GM10248 (cell line): ENCODE measurements at regions not wholly inside any gene's neighbourhood (a gene's known extent, or its start where the extent isn't known, plus 50 kb on each side); places are given as distances from the start of the nearest gene placed in this dataset.
A peak's percentile ranks its signal among the peaks of the same experiment; 100 is the strongest.

Source experiments
- CTCF ChIA-PET: fragments of 300-600 bp; sonication (Branson Sonifier 250); formaldehyde crosslinking; extraction: SDS; loops from one replicate; lab custom pipeline; 2021; ENCODE audit warnings: antibody characterized with exemption; lab: Yijun Ruan, JAX
- POLR2A ChIA-PET: fragments of 350-650 bp; sonication (Branson Sonifier 250); formaldehyde crosslinking; extraction: SDS; loops from one replicate; lab custom pipeline; 2020; ENCODE audit warnings: antibody characterized with exemption; lab: Yijun Ruan, JAX
- DNase-seq: peaks from one replicate; pipeline ENCODE4 v3.0.0; 2012; ENCODE audit errors: extremely low spot score
- CTCF ChIP-seq: IDR thresholded peaks from 2 replicates; pipeline ENCODE4 v1.5.1; 2012; ENCODE audit warnings: mild to moderate bottlenecking, low read depth; ENCODE audit errors: extremely low read depth, missing control alignments, control extremely low read depth

GRCh38 chr9:68643901-68644809 lies 60.9 kb upstream of the PIP5K1B start:
- CTCF ChIA-PET, result interaction anchor here (2.4 kb wide), 1 partner anchor 39 kb away, joined by 7 read pairs; no protein-coding TSS in a partner anchor
- peak; percentile 41 for DNase-seq
- no peak for TF ChIP-seq CTCF
- POLR2A ChIA-PET, result no interaction called here

GRCh38 chr9:68644831-68645230 lies 60.2 kb upstream of the PIP5K1B start:
- ChIA-PET POLR2A (no interaction called here), CTCF (interaction anchor here (2.4 kb wide), 1 partner anchor 38 kb away, joined by 7 read pairs; no protein-coding TSS in a partner anchor)
- DNase-seq, result no peak
- no peak for TF ChIP-seq CTCF

GRCh38 chr9:68648164-68648563 lies 56.9 kb upstream of the PIP5K1B start:
- DNase-seq, result no peak
- TF ChIP-seq CTCF, result no peak
- CTCF ChIA-PET, result interaction anchor here (1.4 to 3.3 kb wide), 4 partner anchors 9 to 80 kb away, joined by 4 to 27 read pairs (median 4); no protein-coding TSS in a partner anchor
- POLR2A ChIA-PET, result no interaction called here

- no peak for DNase-seq
- no peak for TF ChIP-seq CTCF
- ChIA-PET CTCF (interaction anchor here (1.4 to 3.3 kb wide), 4 partner anchors 10 to 81 kb away, joined by 4 to 27 read pairs (median 4); no protein-coding TSS in a partner anchor), POLR2A (interaction anchor here (0.6 to 1.1 kb wide), 2 partner anchors 9 to 54 kb away, joined by 4 to 10 read pairs; no protein-coding TSS in a partner anchor)
These were observed 56.1 kb upstream of the PIP5K1B start for GRCh38 chr9:68648971-68649370.

GRCh38 chr9:68651280-68651893 lies 53.7 kb upstream of the PIP5K1B start:
- ChIA-PET POLR2A (no interaction called here), CTCF (interaction anchor here (1.1 to 3.3 kb wide), 4 partner anchors 12 to 32 kb away, joined by 3 to 27 read pairs (median 4); no protein-coding TSS in a partner anchor)
- DNase-seq, result no peak
- TF ChIP-seq CTCF, result no peak

GRCh38 chr9:68653141-68653595 lies 51.9 kb upstream of the PIP5K1B start:
- POLR2A ChIA-PET, result no interaction called here
- CTCF ChIA-PET, result interaction anchor here (1.1 to 1.9 kb wide), 5 partner anchors 13 to 382 kb away, joined by 4 to 7 read pairs (median 4); partner anchors contain the start of gene FXN
- DNase-seq, result peak; percentile 57
- no peak for TF ChIP-seq CTCF
